HFFc6 (cell line): ENCODE measurements at regions not wholly inside any gene's neighbourhood (a gene's known extent, or its start where the extent isn't known, plus 50 kb on each side); places are given as distances from the start of the nearest gene placed in this dataset.

Experiments used
- DNase-seq: peaks from one replicate; pipeline ENCODE4 v3.0.0-alpha.2; 2018
- H3K27ac Mint-ChIP-seq: 2 replicates; pipeline ENCODE4 v1.8.0; 2020; ENCODE audit warnings: mild to moderate bottlenecking, mixed read lengths
- H3K27me3 Mint-ChIP-seq: 2 replicates; pipeline ENCODE4 v1.8.0; 2021; ENCODE audit warnings: mild to moderate bottlenecking, moderate library complexity, mixed read lengths; ENCODE audit not compliant: insufficient read depth
- H3K36me3 Mint-ChIP-seq: 2 replicates; pipeline ENCODE4 v1.8.0; 2021; ENCODE audit warnings: low read depth, mixed read lengths
- H3K4me1 Mint-ChIP-seq: 2 replicates; pipeline ENCODE4 v1.8.0; 2020; ENCODE audit warnings: low read depth, mixed read lengths
- H3K4me3 Mint-ChIP-seq: 2 replicates; pipeline ENCODE4 v1.8.0; 2020; ENCODE audit warnings: mild to moderate bottlenecking, moderate library complexity, mixed read lengths
- H3K9me3 Mint-ChIP-seq: 2 replicates; pipeline ENCODE4 v1.8.0; 2020; ENCODE audit warnings: mild to moderate bottlenecking, mixed read lengths
- CTCF ChIP-seq: fragments of 200-600 bp; sonication (generic); IDR thresholded peaks from 2 replicates; pipeline ENCODE4 v1.5.0; 2021; ENCODE audit warnings: antibody characterized with exemption, mild to moderate bottlenecking

DNA sequence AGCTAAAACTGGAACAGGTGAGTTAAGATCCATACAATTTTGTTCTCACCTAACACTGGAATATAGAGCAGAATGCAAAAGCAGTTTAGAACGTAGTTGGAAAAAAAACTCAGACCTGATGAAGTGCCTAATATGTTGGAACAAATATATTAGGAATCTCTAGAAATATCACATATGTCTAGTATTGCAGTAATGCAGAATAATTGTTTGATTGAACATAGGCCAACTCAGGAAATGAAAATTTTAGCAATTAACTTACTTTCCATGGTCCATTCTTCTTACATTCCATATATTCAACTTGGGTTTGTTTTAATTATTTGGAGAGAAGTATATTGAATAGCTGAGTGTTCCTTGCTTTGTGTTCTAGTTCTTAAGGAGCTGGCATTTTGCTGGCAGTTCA lies 111.8 kb upstream of the ADAMTSL1 start:
- Mint-ChIP-seq H3K27me3 (no peaks in the 10 kb centered on the region), H3K27ac (no peak overlapping the region), H3K9me3 (no peaks in the 10 kb centered on the region), H3K4me3 (no peak overlapping the region), H3K4me1 (peaks cover 72% of the 10 kb centered on the region), H3K36me3 (no peaks in the 10 kb centered on the region)
- DNase-seq, result no peak
- TF ChIP-seq CTCF, result no peak

DNA sequence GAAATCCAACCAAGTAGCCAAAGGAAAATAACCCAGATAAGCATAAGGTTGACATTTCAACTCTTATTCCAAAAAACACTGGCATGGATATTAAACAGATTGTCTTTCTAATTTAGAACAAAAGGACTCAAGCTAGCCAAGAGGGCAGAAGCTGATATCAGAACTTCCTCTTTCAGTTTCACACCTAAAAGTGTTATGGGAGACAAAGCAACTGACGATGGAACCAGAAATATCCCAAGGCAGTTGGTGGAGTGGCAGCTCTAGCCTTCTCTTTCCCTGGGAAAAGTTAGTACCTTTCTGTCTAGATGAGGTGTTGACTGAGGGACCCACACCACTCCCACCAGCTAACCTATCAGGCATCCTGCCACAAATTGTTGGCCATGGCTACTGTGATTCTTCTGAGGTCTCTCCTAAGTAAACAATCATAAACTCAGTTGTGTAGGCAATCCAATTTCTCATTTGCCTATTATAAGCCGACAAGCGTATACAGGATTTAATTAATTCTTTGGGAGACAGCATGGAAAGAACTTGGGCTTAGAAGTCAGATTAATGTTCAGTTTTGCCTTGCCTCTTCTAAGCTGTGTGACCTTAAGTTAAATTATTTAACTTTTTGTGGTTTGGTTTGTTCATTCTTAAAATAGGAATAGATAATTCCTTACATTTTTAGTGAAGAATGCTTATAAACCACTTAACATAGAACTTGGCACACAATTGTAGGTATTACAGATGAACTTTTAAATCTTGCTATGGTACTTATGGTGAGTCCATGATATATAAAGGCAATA lies 110.9 kb upstream of the ADAMTSL1 start:
- TF ChIP-seq CTCF, result no peak
- no peaks in the 10 kb centered on the region; the same call in 1 of the 2 replicates for H3K27me3 Mint-ChIP-seq
- peak overlapping the region; percentile 53 for H3K4me3 Mint-ChIP-seq
- peak; percentile 35 for DNase-seq
- H3K27ac Mint-ChIP-seq, result peak overlapping the region; percentile 22
- no peaks in the 10 kb centered on the region for H3K36me3 Mint-ChIP-seq
- peaks cover 65% of the 10 kb centered on the region for H3K4me1 Mint-ChIP-seq
- H3K9me3 Mint-ChIP-seq, result no peaks in the 10 kb centered on the region

DNA sequence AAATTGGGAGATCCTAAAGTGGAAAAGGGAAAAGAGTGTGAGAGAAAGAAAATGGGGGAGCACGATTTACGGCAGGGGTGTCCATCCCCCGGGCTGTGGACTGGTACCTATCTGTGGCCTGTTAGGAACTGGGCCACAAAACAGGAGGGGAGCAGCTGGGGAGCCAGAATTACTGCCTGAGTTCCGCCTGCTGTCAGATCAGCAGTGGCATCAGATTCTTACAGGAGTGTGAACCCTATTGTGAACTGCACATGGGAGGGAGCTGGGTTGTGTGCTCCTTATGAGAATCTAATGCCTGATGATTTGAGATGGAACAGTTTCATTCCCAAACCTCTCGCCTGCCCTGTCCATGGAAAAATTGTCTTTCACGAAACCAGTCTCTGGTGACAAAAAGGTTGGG lies 108.3 kb upstream of the ADAMTSL1 start:
- no peak overlapping the region for H3K27ac Mint-ChIP-seq
- no peak for DNase-seq
- no peak for TF ChIP-seq CTCF
- no peaks in the 10 kb centered on the region; the same call in 1 of the 2 replicates for H3K27me3 Mint-ChIP-seq
- H3K4me1 Mint-ChIP-seq, result peaks cover 40% of the 10 kb centered on the region
- no peak overlapping the region for H3K4me3 Mint-ChIP-seq
- no peaks in the 10 kb centered on the region for H3K9me3 Mint-ChIP-seq
- H3K36me3 Mint-ChIP-seq, result no peaks in the 10 kb centered on the region

- H3K36me3 Mint-ChIP-seq, result no peaks in the 10 kb centered on the region
- no peaks in the 10 kb centered on the region; the same call in 1 of the 2 replicates for H3K27me3 Mint-ChIP-seq
- peaks cover 34% of the 10 kb centered on the region for H3K4me1 Mint-ChIP-seq
- no peaks in the 10 kb centered on the region for H3K9me3 Mint-ChIP-seq
- TF ChIP-seq CTCF, result no peak
- no peak for DNase-seq
- no peak overlapping the region for H3K27ac Mint-ChIP-seq
- H3K4me3 Mint-ChIP-seq, result no peak overlapping the region
These were observed 107.8 kb upstream of the ADAMTSL1 start for GRCh38 chr9:18366184-18366583.

DNA sequence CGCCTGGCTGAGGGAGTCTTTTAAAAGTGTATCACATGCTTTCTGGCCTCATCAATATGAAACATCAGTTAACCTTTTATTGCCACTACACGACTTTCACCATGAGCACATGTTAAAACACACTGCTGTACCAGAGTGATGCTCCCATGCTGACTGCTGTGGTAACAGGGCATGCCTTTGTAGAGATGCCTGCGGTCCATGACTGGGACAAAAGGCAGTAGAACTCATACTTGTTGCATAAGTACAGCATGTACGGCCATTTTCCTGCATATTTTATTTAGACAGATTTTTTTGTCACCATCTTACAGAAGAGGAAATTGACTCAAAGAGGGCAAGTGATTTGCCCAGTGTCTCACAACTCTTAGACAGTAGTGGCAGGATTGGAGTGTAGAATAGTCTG lies 105.7 kb upstream of the ADAMTSL1 start:
- no peak for TF ChIP-seq CTCF
- peak; percentile 26 for DNase-seq
- no peaks in the 10 kb centered on the region for H3K36me3 Mint-ChIP-seq
- H3K27ac Mint-ChIP-seq, result no peak overlapping the region
- no peak overlapping the region for H3K4me3 Mint-ChIP-seq
- H3K4me1 Mint-ChIP-seq, result peaks cover 14% of the 10 kb centered on the region
- peaks cover under 1% of the 10 kb centered on the region for H3K27me3 Mint-ChIP-seq
- H3K9me3 Mint-ChIP-seq, result no peaks in the 10 kb centered on the region
